ENCODE measurements at regions not wholly inside any gene's neighbourhood (a gene's known extent, or its start where the extent isn't known, plus 50 kb on each side); places are given as distances from the start of the nearest gene placed in this dataset.

DNA sequence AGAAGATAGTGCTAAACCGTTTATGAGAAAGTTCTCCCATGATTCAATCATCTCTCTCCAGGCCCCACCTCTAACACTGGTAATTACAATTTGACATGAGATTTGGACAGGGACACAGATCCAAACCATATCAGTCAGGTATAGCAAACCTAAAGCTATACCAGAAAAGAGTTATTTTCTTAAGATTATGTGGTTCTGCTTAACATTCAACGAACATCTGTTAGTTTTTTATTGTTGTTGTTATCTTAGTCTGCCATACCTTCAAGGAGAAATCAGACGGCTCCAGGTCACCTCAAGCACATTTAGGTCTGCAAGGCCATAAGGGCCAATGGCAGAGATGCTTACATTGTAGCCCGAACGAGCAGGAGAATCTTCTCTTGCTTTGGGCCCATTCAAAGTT lies 89.5 kb upstream of the ETV3 start:
- TF ChIP-seq, protein P1, sequence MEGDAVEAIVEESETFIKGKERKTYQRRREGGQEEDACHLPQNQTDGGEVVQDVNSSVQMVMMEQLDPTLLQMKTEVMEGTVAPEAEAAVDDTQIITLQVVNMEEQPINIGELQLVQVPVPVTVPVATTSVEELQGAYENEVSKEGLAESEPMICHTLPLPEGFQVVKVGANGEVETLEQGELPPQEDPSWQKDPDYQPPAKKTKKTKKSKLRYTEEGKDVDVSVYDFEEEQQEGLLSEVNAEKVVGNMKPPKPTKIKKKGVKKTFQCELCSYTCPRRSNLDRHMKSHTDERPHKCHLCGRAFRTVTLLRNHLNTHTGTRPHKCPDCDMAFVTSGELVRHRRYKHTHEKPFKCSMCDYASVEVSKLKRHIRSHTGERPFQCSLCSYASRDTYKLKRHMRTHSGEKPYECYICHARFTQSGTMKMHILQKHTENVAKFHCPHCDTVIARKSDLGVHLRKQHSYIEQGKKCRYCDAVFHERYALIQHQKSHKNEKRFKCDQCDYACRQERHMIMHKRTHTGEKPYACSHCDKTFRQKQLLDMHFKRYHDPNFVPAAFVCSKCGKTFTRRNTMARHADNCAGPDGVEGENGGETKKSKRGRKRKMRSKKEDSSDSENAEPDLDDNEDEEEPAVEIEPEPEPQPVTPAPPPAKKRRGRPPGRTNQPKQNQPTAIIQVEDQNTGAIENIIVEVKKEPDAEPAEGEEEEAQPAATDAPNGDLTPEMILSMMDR (IDR thresholded peaks at IDR 0.05) = no peak
- no peak for TF ChIP-seq POLR2A (IDR thresholded peaks at IDR 0.05)

Measured in prostate gland (tissue), 2 donors.